Lower leg skin (tissue), 4 donors: ENCODE measurements at regions not wholly inside any gene's neighbourhood (a gene's known extent, or its start where the extent isn't known, plus 50 kb on each side); places are given as distances from the start of the nearest gene placed in this dataset.
"Not testable (repeated sequence)": the region's sequence is repeated elsewhere in the genome, so short reads cannot be mapped to it uniquely, and the experiment has no call there.

Source experiments
- DNase-seq, 2 donors: peaks; one replicate each; pipeline ENCODE4 v3.0.0-alpha.2; 2019; ENCODE audit warnings: low spot score in 2 of 2
- H3K4me3 ChIP-seq: fragments of 200-600 bp; sonication (generic); 2 replicates; pipeline ENCODE4 v1.5.1; 2017; ENCODE audit warnings: mild to moderate bottlenecking, low read depth; ENCODE audit not compliant: poor library complexity, severe bottlenecking
- CTCF ChIP-seq, 3 donors: fragments of 450-650 bp; IDR thresholded peaks; one replicate each; pipeline ENCODE4 v1.5.1; 2016; ENCODE audit warnings: antibody characterized with exemption in 3 of 3, mild to moderate bottlenecking in 3 of 3, moderate library complexity in 2 of 3
- POLR2A ChIP-seq, 2 donors: fragments of 450-650 bp; IDR thresholded peaks; one replicate each; pipeline ENCODE4 v1.6.1; 2016 to 2017; ENCODE audit warnings: antibody characterized with exemption in 2 of 2, mild to moderate bottlenecking in 1 of 2, moderate library complexity in 1 of 2
- WGBS, 2 donors: methylation state at CpG; one replicate each; pipeline ENCODE4 v1.1.5; 2018; 5-methylcytosine and 5-hydroxymethylcytosine counted together
- intact Hi-C: fragments of 100-400 bp; cut with DNase I; formaldehyde crosslinking; loops from one replicate; pipeline ENCODE4 v1.15.0; 2023; ENCODE audit warnings: low total_unique reads

DNA sequence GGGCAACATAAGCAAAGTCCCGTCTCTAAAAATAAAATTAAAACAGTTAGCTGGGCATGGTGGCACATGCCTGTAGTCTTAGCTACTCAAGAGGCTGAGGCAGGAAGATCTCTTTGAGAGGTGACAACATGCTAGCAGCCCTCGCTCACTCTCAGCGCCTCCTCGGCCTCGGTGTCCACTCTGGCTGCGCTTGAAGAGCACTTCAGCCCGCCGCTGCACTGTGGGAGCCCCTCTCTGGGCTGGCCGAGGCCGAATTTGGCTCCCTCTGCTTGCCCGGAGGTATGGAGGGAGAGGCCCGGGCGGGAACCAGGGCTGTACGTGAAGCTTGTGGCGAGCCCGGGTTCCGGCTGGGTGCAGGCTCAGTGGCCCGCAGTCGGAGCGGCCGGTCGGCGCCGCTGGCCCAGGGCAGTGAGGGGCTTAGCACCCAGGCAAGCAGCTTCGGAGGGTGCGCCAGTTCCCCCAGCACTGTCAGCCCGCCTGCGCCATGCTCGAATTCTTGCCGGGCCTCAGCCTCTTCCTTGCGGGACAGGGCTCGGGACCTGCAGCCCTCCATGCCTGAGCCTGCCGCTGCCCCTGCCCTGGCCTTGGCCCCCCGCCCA lies 138.3 kb downstream of the MAP3K21 start:
- no peak for DNase-seq
- 92 to 93% methylated on average over 25 to 28 of the region's 34 CpGs for WGBS, 2 donors
- intact Hi-C loops: no loop called here
- TF ChIP-seq POLR2A (IDR thresholded peaks at IDR 0.05) (no peak), CTCF (IDR thresholded peaks at IDR 0.05) (no peak)
- H3K4me3 ChIP-seq: no peak overlapping the region

DNA sequence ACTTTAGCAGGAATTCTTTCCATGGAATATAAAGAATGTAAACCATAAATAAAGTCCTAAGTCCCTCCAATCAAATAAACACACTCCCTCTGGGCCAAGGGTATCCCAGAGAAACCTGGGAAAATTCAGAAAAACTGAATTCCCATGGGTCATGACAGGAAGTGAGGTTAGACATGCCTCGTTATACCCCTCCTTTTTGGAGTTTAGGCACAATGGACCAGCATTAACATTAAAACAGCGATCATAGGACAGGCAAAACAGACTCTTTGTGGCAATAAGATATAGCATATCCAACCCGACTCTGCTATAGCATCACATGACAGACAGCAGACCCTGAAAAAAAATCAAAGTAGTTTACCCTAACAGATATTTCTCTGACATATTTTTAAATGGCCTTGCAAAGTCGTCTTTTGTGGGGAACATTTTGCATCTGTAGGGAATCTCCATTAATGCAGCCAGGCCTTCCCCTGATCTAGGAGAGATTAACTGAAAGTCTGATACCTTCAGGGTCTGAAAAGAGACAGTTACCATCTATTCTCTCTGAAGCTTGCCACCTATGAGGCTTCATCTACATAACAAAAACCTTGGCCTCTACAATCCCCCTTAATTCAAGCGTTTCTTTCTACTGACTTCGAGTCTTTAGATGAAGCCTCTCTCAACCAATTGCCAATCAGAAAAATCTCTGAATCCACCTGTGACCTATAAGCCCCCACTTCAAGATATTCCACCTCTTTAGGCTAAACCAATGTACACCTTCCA lies 143.0 kb upstream of the KCNK1 start:
- H3K4me3 ChIP-seq: no peak overlapping the region
- no peak for DNase-seq
- intact Hi-C loops: no loop called here
- 70 to 72% methylated on average over 6 of the region's 6 CpGs for WGBS, 2 donors
- no peak for TF ChIP-seq CTCF (IDR thresholded peaks at IDR 0.05)
- no peak for TF ChIP-seq POLR2A (IDR thresholded peaks at IDR 0.05)

- intact Hi-C loops, H3K4me3 ChIP-seq, DNase-seq: not testable (repeated sequence)
- 76 to 90% methylated on average over 3 of the region's 3 CpGs for WGBS, 2 donors
These were observed 142.1 kb upstream of the KCNK1 start for GRCh38 chr1:233471851-233472250.

DNA sequence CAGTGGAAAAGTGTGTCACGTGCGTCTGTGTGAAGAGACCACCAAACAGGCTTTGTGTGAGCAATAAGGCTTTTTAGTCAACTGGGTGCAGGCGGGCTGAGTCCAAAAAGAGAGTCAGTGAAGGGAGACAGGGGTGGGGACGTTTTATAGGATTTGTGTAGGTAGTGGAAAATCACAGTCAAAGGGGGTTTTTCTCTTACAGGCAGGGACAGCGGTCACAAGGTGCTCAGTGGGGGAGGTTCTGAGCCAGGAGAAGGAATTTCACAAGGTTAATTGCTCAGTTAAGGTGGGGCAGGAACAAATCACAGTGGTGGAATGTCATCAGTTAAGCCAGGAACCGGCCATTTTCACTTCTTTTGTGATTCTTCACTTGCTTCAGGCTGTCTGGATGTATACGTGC lies 141.1 kb upstream of the KCNK1 start:
- H3K4me3 ChIP-seq, intact Hi-C loops, DNase-seq: not testable (repeated sequence)
- 53 to 55% methylated on average over 7 of the region's 7 CpGs for WGBS, 2 donors

DNA sequence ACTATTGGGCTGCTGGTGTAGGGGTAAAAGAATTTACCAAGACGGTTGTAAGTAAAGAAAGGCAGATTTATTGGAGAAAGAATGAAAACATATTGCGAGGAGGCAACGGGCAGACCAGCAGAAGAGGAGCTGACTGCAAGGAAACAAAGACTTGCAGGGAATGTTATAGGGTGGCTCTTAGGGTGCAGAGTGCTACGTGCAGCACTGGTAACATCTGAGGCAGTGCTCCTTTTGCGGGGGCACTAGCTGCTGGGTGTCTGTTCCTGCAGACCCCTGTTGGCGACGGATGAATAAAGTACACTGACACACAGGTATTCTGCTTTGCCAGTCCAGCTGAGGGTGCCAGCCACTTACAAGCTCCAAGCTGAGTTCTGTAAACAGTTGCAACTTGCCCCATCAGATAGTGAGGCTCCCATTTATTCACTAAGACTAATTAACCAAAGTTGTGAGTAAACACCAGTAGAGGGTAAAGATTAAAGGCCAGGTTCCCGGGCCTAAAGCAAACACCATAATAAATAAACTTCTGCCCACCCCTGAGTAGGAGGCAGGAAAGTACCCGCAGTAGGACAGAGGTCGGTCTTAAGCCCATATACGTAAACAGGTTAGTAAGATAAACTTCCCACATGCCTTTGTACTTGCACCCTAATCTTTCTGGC lies 140.2 kb upstream of the KCNK1 start:
- H3K4me3 ChIP-seq: no peak overlapping the region
- no peak for TF ChIP-seq CTCF (IDR thresholded peaks at IDR 0.05)
- TF ChIP-seq POLR2A (IDR thresholded peaks at IDR 0.05): no peak
- no peak for DNase-seq
- intact Hi-C loops: no loop called here
- 75 to 82% methylated on average over 11 of the region's 11 CpGs for WGBS, 2 donors

GRCh38 chr1:233477359-233477758 lies 136.5 kb upstream of the KCNK1 start:
- intact Hi-C loops: no loop called here
- TF ChIP-seq POLR2A (IDR thresholded peaks at IDR 0.05) (no peak), CTCF (IDR thresholded peaks at IDR 0.05) (no peak)
- no peak overlapping the region for H3K4me3 ChIP-seq
- DNase-seq: no peak
